ENCODE measurements at regions not wholly inside any gene's neighbourhood (a gene's known extent, or its start where the extent isn't known, plus 50 kb on each side); places are given as distances from the start of the nearest gene placed in this dataset.
A peak's percentile ranks its signal among the peaks of the same experiment; 100 is the strongest.

GRCh38 chr2:31736695-31737454 is 156.1 kb upstream of the SRD5A2 start:
- TF ChIP-seq ZFP30 (CRISPR knock-in tag; IDR thresholded peaks at IDR 0.05) = no peak
- no peak for TF ChIP-seq ZNF70 (CRISPR knock-in tag; IDR thresholded peaks at IDR 0.05)
- no peak for TF ChIP-seq ESRRG (CRISPR knock-in tag; IDR thresholded peaks at IDR 0.05)
- TF ChIP-seq CSDC2 (CRISPR knock-in tag; IDR thresholded peaks at IDR 0.05) = no peak
- TF ChIP-seq PPARA (CRISPR knock-in tag; IDR thresholded peaks at IDR 0.05; ENCODE audit: borderline replicate concordance) = no peak
- ATAC-seq = no peak

- no peak for ATAC-seq
- TF ChIP-seq CSDC2 (CRISPR knock-in tag; IDR thresholded peaks at IDR 0.05) (no peak), POU6F1 (CRISPR knock-in tag; IDR thresholded peaks at IDR 0.05; ENCODE audit: borderline replicate concordance, low read depth) (no peak), RARB (CRISPR knock-in tag; IDR thresholded peaks at IDR 0.05) (no peak), ESRRG (CRISPR knock-in tag; IDR thresholded peaks at IDR 0.05) (no peak), PPARA (CRISPR knock-in tag; IDR thresholded peaks at IDR 0.05; ENCODE audit: borderline replicate concordance) (no peak), BACH2 (CRISPR knock-in tag; IDR thresholded peaks at IDR 0.05; ENCODE audit: borderline replicate concordance) (no peak)
Measured at GRCh38 chr2:31735716-31736115, 155.0 kb upstream of the SRD5A2 start.

GRCh38 chr2:31729442-31730092 is 148.8 kb upstream of the SRD5A2 start:
- peak; percentile 96 for ATAC-seq
- TF ChIP-seq ESRRG (CRISPR knock-in tag; IDR thresholded peaks at IDR 0.05) (no peak), ZNF70 (CRISPR knock-in tag; IDR thresholded peaks at IDR 0.05) (no peak), PPARA (CRISPR knock-in tag; IDR thresholded peaks at IDR 0.05; ENCODE audit: borderline replicate concordance) (no peak), ZNF565 (CRISPR knock-in tag; conservative IDR thresholded peaks at IDR 0.05; ENCODE audit: low read depth) (no peak), POU6F1 (CRISPR knock-in tag; IDR thresholded peaks at IDR 0.05; ENCODE audit: borderline replicate concordance, low read depth) (no peak), ZC3H10 (CRISPR knock-in tag; IDR thresholded peaks at IDR 0.05) (no peak), OSR1 (CRISPR knock-in tag; IDR thresholded peaks at IDR 0.05) (no peak), ARNTL (CRISPR knock-in tag; IDR thresholded peaks at IDR 0.05; ENCODE audit: borderline replicate concordance, low read depth) (no peak), PATZ1 (CRISPR knock-in tag; IDR thresholded peaks at IDR 0.05; ENCODE audit: borderline replicate concordance) (no peak), ZFP30 (CRISPR knock-in tag; IDR thresholded peaks at IDR 0.05) (no peak), ZNF8 (CRISPR knock-in tag; IDR thresholded peaks at IDR 0.05) (no peak), TCF4 (CRISPR knock-in tag; IDR thresholded peaks at IDR 0.05; ENCODE audit: borderline replicate concordance) (no peak)

GRCh38 chr2:31729065-31729439 is 148.3 kb upstream of the SRD5A2 start:
- no peak for ATAC-seq

More at GRCh38 chr2:31729065-31729439, 148.3 kb upstream of the SRD5A2 start:
- TF ChIP-seq RARB (CRISPR knock-in tag; IDR thresholded peaks at IDR 0.05) (no peak), POU6F1 (CRISPR knock-in tag; IDR thresholded peaks at IDR 0.05; ENCODE audit: borderline replicate concordance, low read depth) (no peak), ZC3H10 (CRISPR knock-in tag; IDR thresholded peaks at IDR 0.05) (no peak), BACH2 (CRISPR knock-in tag; IDR thresholded peaks at IDR 0.05; ENCODE audit: borderline replicate concordance) (no peak), ISL1 (CRISPR knock-in tag; IDR thresholded peaks at IDR 0.05) (no peak), CSDC2 (CRISPR knock-in tag; IDR thresholded peaks at IDR 0.05) (no peak), CREB5 (CRISPR knock-in tag; IDR thresholded peaks at IDR 0.05; ENCODE audit: low read depth) (no peak), GLIS3 (CRISPR knock-in tag; IDR thresholded peaks at IDR 0.05) (no peak), PATZ1 (CRISPR knock-in tag; IDR thresholded peaks at IDR 0.05; ENCODE audit: borderline replicate concordance) (no peak)

Measured in SK-N-SH treated with all-trans-retinoic acid at 6 μM for 48 hours (cell line).